Stimulated activated naive CD8-positive, alpha-beta T cell treated with anti-CD3 and anti-CD28 coated beads, Interleukin-15, Interleukin-2, amounts not matched to agents 100 ng/mL and 50 ng/mL, for 24 hours (primary cell): ENCODE measurements at regions not wholly inside any gene's neighbourhood (a gene's known extent, or its start where the extent isn't known, plus 50 kb on each side); places are given as distances from the start of the nearest gene placed in this dataset.

Experiments used
- H3K27ac Mint-ChIP-seq: one replicate; pipeline ENCODE4 v1.8.0; 2021; ENCODE audit warnings: mild to moderate bottlenecking, mixed read lengths
- H3K27me3 Mint-ChIP-seq: one replicate; pipeline ENCODE4 v1.8.0; 2021; ENCODE audit warnings: mixed read lengths
- H3K36me3 Mint-ChIP-seq: one replicate; pipeline ENCODE4 v1.8.0; 2021; ENCODE audit warnings: low read depth, mixed read lengths
- H3K4me1 Mint-ChIP-seq: one replicate; pipeline ENCODE4 v1.8.0; 2021; ENCODE audit warnings: low read depth, mixed read lengths
- H3K4me3 Mint-ChIP-seq: one replicate; pipeline ENCODE4 v1.8.0; 2021; ENCODE audit warnings: mild to moderate bottlenecking, mixed read lengths
- H3K9me3 Mint-ChIP-seq: one replicate; pipeline ENCODE4 v1.8.0; 2021; ENCODE audit warnings: mixed read lengths

GRCh38 chr3:72250725-72251124 is 465.8 kb upstream of the PROK2 start:
- Mint-ChIP-seq H3K9me3 (no peaks in the 10 kb centered on the region), H3K27ac (no peak overlapping the region), H3K4me1 (peaks cover 7% of the 10 kb centered on the region), H3K36me3 (no peaks in the 10 kb centered on the region), H3K4me3 (no peak overlapping the region), H3K27me3 (peaks cover 4% of the 10 kb centered on the region)

- no peaks in the 10 kb centered on the region for H3K9me3 Mint-ChIP-seq
- no peaks in the 10 kb centered on the region for H3K36me3 Mint-ChIP-seq
- no peak overlapping the region for H3K4me3 Mint-ChIP-seq
- H3K27ac Mint-ChIP-seq, result no peak overlapping the region
- peaks cover 5% of the 10 kb centered on the region for H3K4me1 Mint-ChIP-seq
- H3K27me3 Mint-ChIP-seq, result peaks cover 8% of the 10 kb centered on the region
Observed at GRCh38 chr3:72248869-72249268, 463.9 kb upstream of the PROK2 start.

GRCh38 chr3:72248389-72248761 is 463.4 kb upstream of the PROK2 start:
- Mint-ChIP-seq H3K36me3 (no peaks in the 10 kb centered on the region), H3K27ac (no peak overlapping the region), H3K4me1 (peaks cover 5% of the 10 kb centered on the region), H3K27me3 (peaks cover 8% of the 10 kb centered on the region), H3K9me3 (no peaks in the 10 kb centered on the region), H3K4me3 (no peak overlapping the region)

- Mint-ChIP-seq H3K27me3 (peaks cover 8% of the 10 kb centered on the region), H3K4me3 (no peak overlapping the region), H3K36me3 (no peaks in the 10 kb centered on the region)
Observed at GRCh38 chr3:72247645-72248388, 462.9 kb upstream of the PROK2 start.

GRCh38 chr3:72247126-72247525 is 462.2 kb upstream of the PROK2 start:
- no peaks in the 10 kb centered on the region for H3K36me3 Mint-ChIP-seq
- no peak overlapping the region for H3K4me3 Mint-ChIP-seq
- no peak overlapping the region for H3K27ac Mint-ChIP-seq
- H3K27me3 Mint-ChIP-seq, result peaks cover 8% of the 10 kb centered on the region
- peaks cover 7% of the 10 kb centered on the region for H3K4me1 Mint-ChIP-seq
- no peaks in the 10 kb centered on the region for H3K9me3 Mint-ChIP-seq

More at GRCh38 chr3:72247645-72248388, 462.9 kb upstream of the PROK2 start:
- no peaks in the 10 kb centered on the region for H3K9me3 Mint-ChIP-seq
- peaks cover 5% of the 10 kb centered on the region for H3K4me1 Mint-ChIP-seq
- no peak overlapping the region for H3K27ac Mint-ChIP-seq

GRCh38 chr3:72246685-72247084 is 461.7 kb upstream of the PROK2 start:
- no peak overlapping the region for H3K27ac Mint-ChIP-seq
- no peaks in the 10 kb centered on the region for H3K9me3 Mint-ChIP-seq
- H3K4me1 Mint-ChIP-seq, result peaks cover 8% of the 10 kb centered on the region
- no peaks in the 10 kb centered on the region for H3K36me3 Mint-ChIP-seq
- H3K4me3 Mint-ChIP-seq, result no peak overlapping the region
- H3K27me3 Mint-ChIP-seq, result peaks cover 8% of the 10 kb centered on the region

- no peak overlapping the region for H3K27ac Mint-ChIP-seq
- no peaks in the 10 kb centered on the region for H3K9me3 Mint-ChIP-seq
- no peak overlapping the region for H3K4me3 Mint-ChIP-seq
- H3K27me3 Mint-ChIP-seq, result peaks cover 10% of the 10 kb centered on the region
- H3K36me3 Mint-ChIP-seq, result no peaks in the 10 kb centered on the region
- peaks cover 12% of the 10 kb centered on the region for H3K4me1 Mint-ChIP-seq
Observed at GRCh38 chr3:72245183-72245811, 460.3 kb upstream of the PROK2 start.

- no peak overlapping the region for H3K4me3 Mint-ChIP-seq
- no peaks in the 10 kb centered on the region for H3K36me3 Mint-ChIP-seq
- H3K4me1 Mint-ChIP-seq, result peaks cover 12% of the 10 kb centered on the region
- no peak overlapping the region for H3K27ac Mint-ChIP-seq
- H3K9me3 Mint-ChIP-seq, result no peaks in the 10 kb centered on the region
- H3K27me3 Mint-ChIP-seq, result peaks cover 10% of the 10 kb centered on the region
Observed at GRCh38 chr3:72244396-72244795, 459.4 kb upstream of the PROK2 start.

GRCh38 chr3:72242326-72242725 is 457.4 kb upstream of the PROK2 start:
- no peak overlapping the region for H3K4me3 Mint-ChIP-seq
- peaks cover 10% of the 10 kb centered on the region for H3K27me3 Mint-ChIP-seq
- H3K27ac Mint-ChIP-seq, result no peak overlapping the region
- H3K4me1 Mint-ChIP-seq, result peaks cover 8% of the 10 kb centered on the region
- no peaks in the 10 kb centered on the region for H3K36me3 Mint-ChIP-seq
- H3K9me3 Mint-ChIP-seq, result no peaks in the 10 kb centered on the region

- no peak overlapping the region for H3K4me3 Mint-ChIP-seq
- H3K27ac Mint-ChIP-seq, result no peak overlapping the region
- peaks cover 16% of the 10 kb centered on the region for H3K27me3 Mint-ChIP-seq
- no peaks in the 10 kb centered on the region for H3K9me3 Mint-ChIP-seq
- no peaks in the 10 kb centered on the region for H3K36me3 Mint-ChIP-seq
- H3K4me1 Mint-ChIP-seq, result peaks cover 7% of the 10 kb centered on the region
Observed at GRCh38 chr3:72241525-72241924, 456.6 kb upstream of the PROK2 start.

- Mint-ChIP-seq H3K4me1 (peaks cover 7% of the 10 kb centered on the region), H3K36me3 (no peaks in the 10 kb centered on the region), H3K9me3 (no peaks in the 10 kb centered on the region), H3K27me3 (peaks cover 12% of the 10 kb centered on the region), H3K27ac (no peak overlapping the region), H3K4me3 (no peak overlapping the region)
Observed at GRCh38 chr3:72240531-72240930, 455.6 kb upstream of the PROK2 start.

GRCh38 chr3:72238801-72239200 is 453.9 kb upstream of the PROK2 start:
- Mint-ChIP-seq H3K27ac (no peak overlapping the region), H3K4me1 (peaks cover 7% of the 10 kb centered on the region), H3K9me3 (no peaks in the 10 kb centered on the region), H3K36me3 (no peaks in the 10 kb centered on the region), H3K4me3 (no peak overlapping the region), H3K27me3 (peaks cover 8% of the 10 kb centered on the region)

- no peak overlapping the region for H3K27ac Mint-ChIP-seq
- no peaks in the 10 kb centered on the region for H3K36me3 Mint-ChIP-seq
- no peaks in the 10 kb centered on the region for H3K9me3 Mint-ChIP-seq
- peaks cover 8% of the 10 kb centered on the region for H3K27me3 Mint-ChIP-seq
- H3K4me1 Mint-ChIP-seq, result peaks cover 7% of the 10 kb centered on the region
- no peak overlapping the region for H3K4me3 Mint-ChIP-seq
Observed at GRCh38 chr3:72238010-72238691, 453.2 kb upstream of the PROK2 start.

GRCh38 chr3:72237679-72238009 is 452.7 kb upstream of the PROK2 start:
- Mint-ChIP-seq H3K4me3 (no peak overlapping the region), H3K9me3 (no peaks in the 10 kb centered on the region), H3K36me3 (no peaks in the 10 kb centered on the region), H3K4me1 (peaks cover 11% of the 10 kb centered on the region), H3K27me3 (peaks cover 8% of the 10 kb centered on the region), H3K27ac (no peak overlapping the region)

GRCh38 chr3:72234391-72234790 is 449.4 kb upstream of the PROK2 start:
- Mint-ChIP-seq H3K4me1 (peaks cover 5% of the 10 kb centered on the region), H3K36me3 (no peaks in the 10 kb centered on the region), H3K4me3 (no peak overlapping the region), H3K9me3 (no peaks in the 10 kb centered on the region), H3K27me3 (peaks cover 10% of the 10 kb centered on the region), H3K27ac (no peak overlapping the region)
